ENCODE measurements at regions not wholly inside any gene's neighbourhood (a gene's known extent, or its start where the extent isn't known, plus 50 kb on each side); places are given as distances from the start of the nearest gene placed in this dataset.

- Histone ChIP-seq H3K27me3 (no peaks in the 10 kb centered on the region), H3K36me3 (replicated peaks in 1 of 2) (no peaks in the 10 kb centered on the region), H3K4me1 (replicated peaks in 1 of 2) (no peaks in the 10 kb centered on the region), H3K9me3 (replicated peaks in 1 of 3) (peaks cover 0 to 5% (median 0%) of the 10 kb centered on the region in 3 donors), H3K4me3 (no peak overlapping the region), H3K27ac (no peak overlapping the region)
- no peak for DNase-seq
- intact Hi-C loops (cut with DNase I) = no loop called here
- WGBS, 4 donors = 37 to 60% (median 55%) methylated on average over 1 of the region's 1 CpG
- TF ChIP-seq POLR2A (IDR thresholded peaks at IDR 0.05) = no peak
- no peak for TF ChIP-seq CTCF (IDR thresholded peaks at IDR 0.05)
Measured at GRCh38 chr5:164876793-164877192, 1371.4 kb downstream of the MAT2B start.

- intact Hi-C loops (cut with DNase I) = no loop called here
- Histone ChIP-seq H3K4me3 (no peak overlapping the region), H3K27ac (no peak overlapping the region), H3K36me3 (replicated peaks in 1 of 2) (no peaks in the 10 kb centered on the region), H3K27me3 (no peaks in the 10 kb centered on the region), H3K4me1 (replicated peaks in 1 of 2) (no peaks in the 10 kb centered on the region), H3K9me3 (replicated peaks in 1 of 3) (no peaks in the 10 kb centered on the region)
- DNase-seq = no peak
- 83 to 89% (median 87%) methylated on average over 12 of the region's 12 CpGs for WGBS, 4 donors
- TF ChIP-seq CTCF (IDR thresholded peaks at IDR 0.05) (no peak), POLR2A (IDR thresholded peaks at IDR 0.05) (no peak)
Measured at GRCh38 chr5:164881442-164881841, 1376.0 kb downstream of the MAT2B start.

DNA sequence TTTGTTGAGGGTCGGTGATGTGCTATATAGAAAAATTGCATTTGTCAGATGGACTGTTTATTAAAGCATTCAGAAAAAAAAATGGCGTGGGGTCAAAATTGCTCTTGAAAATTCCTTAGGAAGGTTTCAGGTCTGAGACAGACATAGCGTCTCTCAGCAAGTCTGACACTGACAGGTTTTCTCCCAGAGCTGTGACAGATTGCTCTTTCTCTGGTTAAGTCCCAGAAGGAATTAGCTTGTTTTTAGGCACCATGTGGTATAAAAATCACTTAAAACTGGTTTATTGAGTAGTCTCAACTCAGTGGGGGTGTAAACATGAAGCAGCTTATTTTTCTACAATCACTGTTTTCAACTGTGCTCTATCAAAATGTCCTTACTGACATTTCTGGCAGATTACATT, 1379.8 kb downstream of the MAT2B start:
- 59 to 69% (median 62%) methylated on average over 3 of the region's 3 CpGs for WGBS, 4 donors
- TF ChIP-seq CTCF (IDR thresholded peaks at IDR 0.05) = no peak
- TF ChIP-seq POLR2A (IDR thresholded peaks at IDR 0.05) = no peak
- intact Hi-C loops (cut with DNase I) = no loop called here
- DNase-seq = no peak
- no peaks in the 10 kb centered on the region for H3K9me3 ChIP-seq (replicated peaks in 1 of 3)
- no peaks in the 10 kb centered on the region for H3K4me1 ChIP-seq (replicated peaks in 1 of 2)
- no peaks in the 10 kb centered on the region for H3K27me3 ChIP-seq
- no peaks in the 10 kb centered on the region for H3K36me3 ChIP-seq (replicated peaks in 1 of 2)
- H3K27ac ChIP-seq = no peak overlapping the region
- no peak overlapping the region for H3K4me3 ChIP-seq

- no peak for DNase-seq
- Histone ChIP-seq H3K9me3 (replicated peaks in 1 of 3) (no peaks in the 10 kb centered on the region), H3K4me1 (replicated peaks in 1 of 2) (no peaks in the 10 kb centered on the region), H3K27me3 (no peaks in the 10 kb centered on the region), H3K27ac (no peak overlapping the region), H3K36me3 (replicated peaks in 1 of 2) (no peaks in the 10 kb centered on the region), H3K4me3 (no peak overlapping the region)
- TF ChIP-seq CTCF (IDR thresholded peaks at IDR 0.05) (no peak), POLR2A (IDR thresholded peaks at IDR 0.05) (no peak)
- intact Hi-C loops (cut with DNase I) = no loop called here
- WGBS, 4 donors = 70 to 87% (median 73%) methylated on average over 5 of the region's 5 CpGs
Measured at GRCh38 chr5:164893071-164893470, 1387.7 kb downstream of the MAT2B start.
